ENCODE measurements at regions not wholly inside any gene's neighbourhood (a gene's known extent, or its start where the extent isn't known, plus 50 kb on each side); places are given as distances from the start of the nearest gene placed in this dataset.

DNA sequence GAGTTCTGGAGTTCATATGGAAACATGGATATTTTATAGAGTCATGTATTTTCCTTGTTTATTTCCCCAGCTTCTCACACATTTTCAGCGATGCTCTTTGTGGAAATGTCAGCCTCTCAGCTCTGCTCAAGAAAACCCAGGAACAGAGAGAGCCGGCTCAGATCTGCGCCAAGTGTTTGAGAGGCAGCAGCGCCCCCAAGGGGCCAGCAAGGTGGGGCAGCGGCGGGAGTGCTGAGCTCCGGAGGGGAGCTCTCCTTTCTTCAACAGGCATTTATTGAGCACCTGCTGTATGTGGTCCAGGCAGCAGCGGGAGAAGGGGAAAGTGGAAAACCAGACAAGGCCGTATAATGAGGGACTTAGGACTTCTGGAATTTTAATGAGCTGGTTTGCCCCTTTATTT, 421.1 kb upstream of the C16orf82 start:
- TF ChIP-seq CTCF (IDR thresholded peaks at IDR 0.05 in 2 of 3, conservative IDR thresholded peaks at IDR 0.05 in 1 of 3; ENCODE audit: borderline replicate concordance in 1 of 3, insufficient read depth in 1 of 3, low read depth in 2 of 3, low read length in 2 of 3) (peak in 2 of 3 experiments; percentile 41 to 51; a peak in 4 of 6 replicates), JUND (IDR thresholded peaks at IDR 0.05) (no peak), YY1 (IDR thresholded peaks at IDR 0.05; ENCODE audit: extremely low read depth, insufficient replicate concordance, low read depth, low read length) (no peak), ELF1 (IDR thresholded peaks at IDR 0.05; ENCODE audit: borderline replicate concordance, low read depth) (no peak), RAD21 (IDR thresholded peaks at IDR 0.05; ENCODE audit: low read depth) (no peak), SIN3A (IDR thresholded peaks at IDR 0.05; ENCODE audit: low read depth) (no peak), POLR2A (IDR thresholded peaks at IDR 0.05; ENCODE audit: borderline replicate concordance, extremely low read depth, insufficient read depth, insufficient read length) (no peak), EZH2phosphoT487 (IDR thresholded peaks at IDR 0.05; ENCODE audit: borderline replicate concordance) (no peak), POLR2AphosphoS5 (IDR thresholded peaks at IDR 0.05; ENCODE audit: low read depth, low read length) (no peak), ZNF274 (IDR thresholded peaks at IDR 0.05; ENCODE audit: low read depth, low read length) (no peak)
- TF ChIP-seq, protein P1, sequence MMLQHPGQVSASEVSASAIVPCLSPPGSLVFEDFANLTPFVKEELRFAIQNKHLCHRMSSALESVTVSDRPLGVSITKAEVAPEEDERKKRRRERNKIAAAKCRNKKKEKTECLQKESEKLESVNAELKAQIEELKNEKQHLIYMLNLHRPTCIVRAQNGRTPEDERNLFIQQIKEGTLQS (IDR thresholded peaks at IDR 0.05) = no peak
